Hepatocyte (in vitro differentiated cells): ENCODE measurements at regions not wholly inside any gene's neighbourhood (a gene's known extent, or its start where the extent isn't known, plus 50 kb on each side); places are given as distances from the start of the nearest gene placed in this dataset.

Source experiments
- DNase-seq: peaks from one replicate; pipeline ENCODE4 v3.0.0-alpha.2; 2016; ENCODE audit warnings: low spot score
- H2AFZ ChIP-seq: fragments of 200-600 bp; sonication (generic); 2 replicates; pipeline ENCODE4 v1.6.0; 2016; ENCODE audit warnings: antibody characterized with exemption, mild to moderate bottlenecking
- H3K27ac ChIP-seq: fragments of 200-600 bp; sonication (generic); 2 replicates; pipeline ENCODE4 v1.5.1; 2016; ENCODE audit warnings: mild to moderate bottlenecking
- H3K27me3 ChIP-seq: fragments of 200-600 bp; sonication (generic); 2 replicates; pipeline ENCODE4 v1.6.1; 2016
- H3K36me3 ChIP-seq: fragments of 200-600 bp; sonication (generic); replicated peaks from 2 replicates; pipeline ENCODE4 v1.5.1; 2016; ENCODE audit warnings: low read depth; ENCODE audit not compliant: insufficient read depth
- H3K4me1 ChIP-seq: fragments of 200-600 bp; sonication (generic); 2 replicates; pipeline ENCODE4 v1.5.1; 2016; ENCODE audit warnings: mild to moderate bottlenecking, moderate library complexity; ENCODE audit not compliant: insufficient read depth
- H3K4me2 ChIP-seq: fragments of 200-600 bp; sonication (generic); 2 replicates; pipeline ENCODE4 v1.6.0; 2016
- H3K4me3 ChIP-seq: fragments of 200-600 bp; sonication (generic); 2 replicates; pipeline ENCODE4 v1.5.1; 2016; ENCODE audit warnings: mild to moderate bottlenecking
- H3K79me2 ChIP-seq: fragments of 200-600 bp; sonication (generic); 2 replicates; pipeline ENCODE4 v1.6.0; 2017; ENCODE audit warnings: mild to moderate bottlenecking
- H3K9me2 ChIP-seq: fragments of 200-600 bp; sonication (generic); replicated peaks from 2 replicates; pipeline ENCODE4 v1.6.0; 2017; ENCODE audit warnings: mild to moderate bottlenecking; ENCODE audit not compliant: insufficient read depth
- H3K9me3 ChIP-seq: fragments of 200-600 bp; sonication (generic); 2 replicates; pipeline ENCODE4 v1.5.1; 2016; ENCODE audit warnings: low read depth, mild to moderate bottlenecking
- H4K20me1 ChIP-seq: fragments of 200-600 bp; sonication (generic); 2 replicates; pipeline ENCODE4 v1.6.0; 2016; ENCODE audit warnings: mild to moderate bottlenecking; ENCODE audit not compliant: insufficient read depth, poor library complexity, severe bottlenecking
- EZH2 ChIP-seq: fragments of 200-600 bp; sonication (generic); IDR thresholded peaks from 2 replicates; pipeline ENCODE4 v1.6.1; 2016; ENCODE audit warnings: antibody characterized with exemption, mild to moderate bottlenecking, borderline replicate concordance
- EZH2phosphoT487 ChIP-seq: fragments of 200-600 bp; sonication (generic); IDR thresholded peaks from one replicate; pipeline ENCODE4 v1.6.1; 2018; ENCODE audit warnings: antibody characterized with exemption, mild to moderate bottlenecking, low read depth, moderate library complexity; ENCODE audit not compliant: unreplicated experiment, severe bottlenecking
- WGBS: methylation state at CpG from one replicate; pipeline ENCODE4 v1.1.6; 2016; ENCODE audit warnings: low lambda C conversion rate; ENCODE audit errors: missing lambda C conversion rate; 5-methylcytosine and 5-hydroxymethylcytosine counted together
- TF ChIP-seq, protein P1 (sequence below): fragments of 200-600 bp; sonication (generic); IDR thresholded peaks from 2 replicates; pipeline ENCODE4 v1.5.1; 2016; ENCODE audit warnings: antibody characterized with exemption, mild to moderate bottlenecking; ENCODE audit not compliant: poor library complexity

DNA sequence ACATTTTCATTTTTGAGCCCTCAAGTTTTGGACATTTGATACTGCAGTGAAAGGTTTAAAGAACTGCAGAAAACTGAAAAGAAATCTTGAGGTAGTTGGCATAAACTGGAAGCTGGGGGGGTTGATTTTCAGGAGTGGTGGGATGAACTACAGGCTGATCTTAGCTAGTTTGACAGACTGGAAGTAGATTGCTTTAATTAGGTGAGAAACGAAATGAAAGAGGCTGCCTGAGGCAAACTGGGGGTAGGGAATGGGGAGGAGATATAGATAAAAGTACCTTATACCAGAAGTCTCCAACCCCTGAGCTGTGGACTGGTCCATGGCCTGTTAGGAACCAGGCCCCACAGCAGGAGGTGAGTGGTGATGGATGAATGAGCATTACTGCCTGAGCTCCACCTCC is 101.4 kb upstream of the SPEF2 start:
- DNase-seq = no peak
- TF ChIP-seq, protein P1, sequence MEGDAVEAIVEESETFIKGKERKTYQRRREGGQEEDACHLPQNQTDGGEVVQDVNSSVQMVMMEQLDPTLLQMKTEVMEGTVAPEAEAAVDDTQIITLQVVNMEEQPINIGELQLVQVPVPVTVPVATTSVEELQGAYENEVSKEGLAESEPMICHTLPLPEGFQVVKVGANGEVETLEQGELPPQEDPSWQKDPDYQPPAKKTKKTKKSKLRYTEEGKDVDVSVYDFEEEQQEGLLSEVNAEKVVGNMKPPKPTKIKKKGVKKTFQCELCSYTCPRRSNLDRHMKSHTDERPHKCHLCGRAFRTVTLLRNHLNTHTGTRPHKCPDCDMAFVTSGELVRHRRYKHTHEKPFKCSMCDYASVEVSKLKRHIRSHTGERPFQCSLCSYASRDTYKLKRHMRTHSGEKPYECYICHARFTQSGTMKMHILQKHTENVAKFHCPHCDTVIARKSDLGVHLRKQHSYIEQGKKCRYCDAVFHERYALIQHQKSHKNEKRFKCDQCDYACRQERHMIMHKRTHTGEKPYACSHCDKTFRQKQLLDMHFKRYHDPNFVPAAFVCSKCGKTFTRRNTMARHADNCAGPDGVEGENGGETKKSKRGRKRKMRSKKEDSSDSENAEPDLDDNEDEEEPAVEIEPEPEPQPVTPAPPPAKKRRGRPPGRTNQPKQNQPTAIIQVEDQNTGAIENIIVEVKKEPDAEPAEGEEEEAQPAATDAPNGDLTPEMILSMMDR = no peak
- TF ChIP-seq EZH2phosphoT487 (no peak), EZH2 (no peak)
- H2AFZ ChIP-seq = no peak overlapping the region
- H3K9me2 ChIP-seq = no peaks in the 10 kb centered on the region
- no peak overlapping the region for H3K4me2 ChIP-seq
- H3K4me3 ChIP-seq = no peak overlapping the region
- H4K20me1 ChIP-seq = no peaks in the 10 kb centered on the region
- H3K27me3 ChIP-seq = no peaks in the 10 kb centered on the region
- no peaks in the 10 kb centered on the region for H3K4me1 ChIP-seq
- no peaks in the 10 kb centered on the region for H3K36me3 ChIP-seq
- H3K79me2 ChIP-seq = no peaks in the 10 kb centered on the region
- WGBS = 19% methylated on average over 1 of the region's 1 CpG
- H3K9me3 ChIP-seq = no peaks in the 10 kb centered on the region
- H3K27ac ChIP-seq = no peak overlapping the region

DNA sequence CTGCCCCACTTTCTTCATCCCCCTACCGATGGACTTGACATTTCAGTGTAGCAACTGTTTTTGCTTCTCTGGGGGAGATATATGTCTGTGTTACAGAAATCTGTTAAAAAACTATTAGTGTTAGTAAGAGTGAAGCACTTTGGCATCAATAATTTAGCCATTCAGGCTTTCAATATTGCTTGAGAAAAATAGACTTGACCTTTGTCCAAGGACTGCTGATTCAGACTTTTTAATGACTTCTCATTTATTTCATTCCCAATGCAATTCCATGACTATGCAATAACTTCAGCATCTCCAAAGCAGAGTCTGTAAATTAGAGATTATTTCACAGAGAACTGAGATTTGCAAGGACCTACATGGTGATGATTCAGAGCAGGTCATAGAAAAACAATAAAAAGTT is 104.1 kb upstream of the SPEF2 start:
- Histone ChIP-seq H4K20me1 (no peaks in the 10 kb centered on the region), H3K27ac (no peak overlapping the region), H3K36me3 (no peaks in the 10 kb centered on the region), H3K9me3 (no peaks in the 10 kb centered on the region), H3K4me3 (no peak overlapping the region), H3K79me2 (no peaks in the 10 kb centered on the region), H3K9me2 (no peaks in the 10 kb centered on the region), H3K4me1 (no peaks in the 10 kb centered on the region), H2AFZ (no peak overlapping the region), H3K27me3 (no peaks in the 10 kb centered on the region), H3K4me2 (no peak overlapping the region)
- 100% methylated on average over 1 of the region's 1 CpG for WGBS
- no peak for DNase-seq
- TF ChIP-seq, protein P1 = no peak
- no peak for TF ChIP-seq EZH2
- TF ChIP-seq EZH2phosphoT487 = no peak

DNA sequence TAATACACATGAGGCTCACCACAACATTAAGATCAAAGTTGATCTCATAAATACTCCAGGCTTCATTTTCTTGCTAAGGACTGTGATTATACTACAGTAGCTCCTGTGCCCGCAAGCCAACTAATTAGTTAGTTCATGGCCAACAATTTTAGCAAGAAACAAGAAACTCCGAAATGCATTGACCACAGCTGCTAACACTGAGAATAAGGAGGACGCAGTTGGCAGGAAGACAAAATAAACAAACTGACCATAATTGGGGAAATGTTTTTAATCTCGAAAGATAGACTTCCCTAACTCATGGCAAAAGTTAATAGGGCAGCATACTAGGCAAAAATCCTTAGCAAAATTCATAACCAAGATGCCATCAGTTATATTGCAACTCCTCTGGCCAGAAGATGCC is 115.5 kb upstream of the SPEF2 start:
- H3K27ac ChIP-seq = no peak overlapping the region
- no peaks in the 10 kb centered on the region for H3K36me3 ChIP-seq
- no peaks in the 10 kb centered on the region for H4K20me1 ChIP-seq
- no peak for DNase-seq
- 80% methylated on average over 4 of the region's 4 CpGs for WGBS
- no peaks in the 10 kb centered on the region for H3K4me1 ChIP-seq
- peaks cover 6% of the 10 kb centered on the region for H3K9me3 ChIP-seq
- H2AFZ ChIP-seq = no peak overlapping the region
- no peak overlapping the region for H3K4me3 ChIP-seq
- H3K9me2 ChIP-seq = no peaks in the 10 kb centered on the region
- H3K27me3 ChIP-seq = no peaks in the 10 kb centered on the region
- H3K4me2 ChIP-seq = no peak overlapping the region
- TF ChIP-seq, protein P1 = no peak
- TF ChIP-seq EZH2 = no peak
- TF ChIP-seq EZH2phosphoT487 = no peak
- no peaks in the 10 kb centered on the region for H3K79me2 ChIP-seq

DNA sequence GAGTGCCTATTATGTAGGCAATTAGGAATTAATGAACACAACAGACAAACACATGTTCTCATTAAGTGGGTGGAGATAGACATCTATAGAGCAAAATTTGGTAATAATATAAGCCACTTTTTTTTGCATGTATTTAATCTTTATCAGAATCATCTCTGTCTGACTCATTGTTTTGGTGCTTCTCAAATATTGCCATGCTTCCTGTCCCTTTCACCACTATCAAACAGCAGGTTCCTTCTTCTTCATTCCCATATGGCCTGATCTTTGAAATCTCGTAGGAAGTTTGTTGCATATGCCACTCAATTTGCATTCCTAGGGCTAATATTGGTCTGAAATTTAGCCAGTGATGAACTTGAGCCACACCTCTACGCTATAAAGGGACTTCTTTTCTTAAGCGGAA is 128.9 kb upstream of the SPEF2 start:
- H3K79me2 ChIP-seq = no peaks in the 10 kb centered on the region
- WGBS = 86% methylated on average over 3 of the region's 3 CpGs
- no peaks in the 10 kb centered on the region for H3K27me3 ChIP-seq
- H3K4me3 ChIP-seq = no peak overlapping the region
- H3K9me3 ChIP-seq = no peaks in the 10 kb centered on the region
- TF ChIP-seq, protein P1 = no peak
- TF ChIP-seq EZH2 (no peak), EZH2phosphoT487 (no peak)
- DNase-seq = no peak
- no peaks in the 10 kb centered on the region for H3K9me2 ChIP-seq
- no peaks in the 10 kb centered on the region for H3K36me3 ChIP-seq
- H3K4me2 ChIP-seq = no peak overlapping the region
- H3K4me1 ChIP-seq = peaks cover 35% of the 10 kb centered on the region
- H2AFZ ChIP-seq = no peak overlapping the region
- H3K27ac ChIP-seq = peak overlapping the region; percentile 38
- no peaks in the 10 kb centered on the region for H4K20me1 ChIP-seq
